Keratinocyte (primary cell): ENCODE measurements at regions not wholly inside any gene's neighbourhood (a gene's known extent, or its start where the extent isn't known, plus 50 kb on each side); places are given as distances from the start of the nearest gene placed in this dataset.
"Not testable (repeated sequence)": the region's sequence is repeated elsewhere in the genome, so short reads cannot be mapped to it uniquely, and the experiment has no call there.

Experiments used
- DNase-seq: peaks from one replicate; pipeline ENCODE4 v3.0.0-alpha.2; 2011; ENCODE audit warnings: low read depth, missing footprints, low spot score
- FAIRE-seq: peaks from 2 replicates; lab custom pipeline; 2011; peaks lifted over from hg19 to GRCh38; lab: Jason Lieb, UNC
- H2AFZ ChIP-seq: 2 replicates; pipeline ENCODE4 v1.6.0; 2012; ENCODE audit warnings: low read length, control low read depth, inconsistent platforms; ENCODE audit not compliant: control insufficient read depth
- H3K27ac ChIP-seq: 2 replicates; pipeline ENCODE4 v1.5.1; 2011; ENCODE audit warnings: low read length; ENCODE audit not compliant: control insufficient read depth, insufficient read depth
- H3K27me3 ChIP-seq: 3 replicates; pipeline ENCODE4 v1.6.0; 2011; ENCODE audit warnings: low read length; ENCODE audit not compliant: control insufficient read depth, insufficient read depth; ENCODE audit errors: extremely low read depth
- H3K36me3 ChIP-seq, 2 experiments: 2 replicates in 1 of 2; 3 replicates in 1 of 2; pipeline ENCODE4 v1.5.1; 2011; ENCODE audit warnings: low read length in 2 of 2, mild to moderate bottlenecking in 1 of 2; ENCODE audit not compliant: control insufficient read depth in 2 of 2, insufficient read depth in 2 of 2; ENCODE audit errors: extremely low read depth in 1 of 2
- H3K4me1 ChIP-seq: 3 replicates; pipeline ENCODE4 v1.5.1; 2011; ENCODE audit warnings: low read length; ENCODE audit not compliant: control insufficient read depth, insufficient read depth; ENCODE audit errors: extremely low read depth
- H3K4me2 ChIP-seq: 3 replicates; pipeline ENCODE4 v1.6.0; 2011; ENCODE audit warnings: low read depth, low read length; ENCODE audit not compliant: control insufficient read depth, insufficient read depth; ENCODE audit errors: extremely low read depth
- H3K4me3 ChIP-seq, 3 experiments: fragments of 200-600 bp in 1 of 3; sonication (generic) in 1 of 3; 2 replicates in 2 of 3; 3 replicates in 1 of 3; pipeline ENCODE4 v1.5.1; 2011 to 2016; ENCODE audit warnings: low read length in 3 of 3, mild to moderate bottlenecking in 3 of 3, control low read depth in 2 of 3, inconsistent platforms in 1 of 3, low read depth in 1 of 3, mixed read lengths in 1 of 3, mixed run types in 1 of 3, moderate library complexity in 1 of 3; ENCODE audit not compliant: control insufficient read depth in 2 of 3, insufficient read depth in 2 of 3; ENCODE audit errors: extremely low read depth in 1 of 3
- H3K79me2 ChIP-seq: 2 replicates; pipeline ENCODE4 v1.6.0; 2012; ENCODE audit warnings: low read length; ENCODE audit not compliant: control insufficient read depth, insufficient read depth
- H3K9ac ChIP-seq: 3 replicates; pipeline ENCODE4 v1.6.0; 2011; ENCODE audit warnings: low read length; ENCODE audit not compliant: control insufficient read depth, insufficient read depth; ENCODE audit errors: extremely low read depth
- H3K9me1 ChIP-seq: 3 replicates; pipeline ENCODE4 v1.6.0; 2011; ENCODE audit warnings: low read length; ENCODE audit not compliant: control insufficient read depth, insufficient read depth; ENCODE audit errors: extremely low read depth
- H3K9me3 ChIP-seq: 2 replicates; pipeline ENCODE4 v1.5.1; 2012; ENCODE audit warnings: low read depth, low read length; ENCODE audit not compliant: control insufficient read depth
- H4K20me1 ChIP-seq: 3 replicates; pipeline ENCODE4 v1.6.0; 2011; ENCODE audit warnings: low read length; ENCODE audit not compliant: control insufficient read depth, insufficient read depth; ENCODE audit errors: extremely low read depth
- EZH2 ChIP-seq: IDR thresholded peaks from one replicate; pipeline ENCODE4 v1.6.1; 2012; ENCODE audit warnings: inconsistent platforms, mild to moderate bottlenecking, low read length, moderate library complexity
- dilution Hi-C: fragments of 300-500 bp; cut with MboI; formaldehyde crosslinking; loops from one replicate; pipeline ENCODE4 v1.7.0; 2020; ENCODE audit warnings: low sequenced_read_pairs; ENCODE audit not compliant: extremely low pct_ligation_motif_present
- TF ChIP-seq, protein P1 (sequence below), 3 experiments: IDR thresholded peaks in 1 of 3; conservative IDR thresholded peaks in 1 of 3; optimal IDR thresholded peaks in 1 of 3; 2 replicates in 2 of 3; 3 replicates in 1 of 3; pipeline versions ENCODE3 to v1.5.1; 2011; ENCODE audit warnings: low read length in 3 of 3, mild to moderate bottlenecking in 3 of 3, moderate library complexity in 2 of 3, control low read depth in 1 of 3, inconsistent platforms in 1 of 3; ENCODE audit not compliant: insufficient read depth in 2 of 3; ENCODE audit errors: extremely low read depth in 1 of 3

DNA sequence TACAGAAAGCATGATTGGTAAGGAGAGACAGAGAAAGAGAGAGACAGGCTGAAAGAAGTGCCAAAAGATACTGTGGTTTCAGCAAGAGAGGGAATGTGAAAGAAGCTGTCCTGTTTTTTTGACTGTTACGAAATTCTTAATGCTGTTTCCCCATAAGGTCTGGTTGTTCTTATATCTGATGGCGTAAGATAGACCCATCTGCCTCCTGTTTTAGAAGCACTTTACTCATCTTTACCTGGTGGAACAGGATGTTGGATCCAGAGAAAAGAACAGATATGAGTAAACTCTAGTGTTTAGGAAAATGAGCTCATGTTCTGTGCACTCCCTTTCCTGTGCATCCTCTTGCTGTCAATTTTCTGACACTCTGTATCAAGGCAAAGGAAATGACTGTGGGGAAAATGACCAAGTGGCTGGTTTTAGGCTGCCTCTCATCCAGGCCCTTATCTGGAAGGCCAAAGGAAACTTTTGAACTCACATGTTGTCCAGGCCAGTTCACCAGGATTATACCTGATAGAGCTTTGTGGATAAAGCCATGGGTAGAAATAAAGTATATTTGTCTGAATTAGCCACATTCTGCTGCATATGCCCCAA is 311.7 kb upstream of the HTR2C start:
- Histone ChIP-seq H3K4me3 (no peak overlapping the region), H3K36me3 (no peaks in the 10 kb centered on the region), H3K27me3 (no peaks in the 10 kb centered on the region), H4K20me1 (no peaks in the 10 kb centered on the region), H3K9me1 (no peaks in the 10 kb centered on the region), H3K9ac (no peak overlapping the region), H2AFZ (no peak overlapping the region), H3K27ac (no peak overlapping the region), H3K9me3 (no peaks in the 10 kb centered on the region), H3K4me2 (no peak overlapping the region), H3K79me2 (no peaks in the 10 kb centered on the region), H3K4me1 (no peaks in the 10 kb centered on the region)
- FAIRE-seq (no peak), DNase-seq (no peak)
- TF ChIP-seq EZH2, result no peak
- TF ChIP-seq, protein P1, sequence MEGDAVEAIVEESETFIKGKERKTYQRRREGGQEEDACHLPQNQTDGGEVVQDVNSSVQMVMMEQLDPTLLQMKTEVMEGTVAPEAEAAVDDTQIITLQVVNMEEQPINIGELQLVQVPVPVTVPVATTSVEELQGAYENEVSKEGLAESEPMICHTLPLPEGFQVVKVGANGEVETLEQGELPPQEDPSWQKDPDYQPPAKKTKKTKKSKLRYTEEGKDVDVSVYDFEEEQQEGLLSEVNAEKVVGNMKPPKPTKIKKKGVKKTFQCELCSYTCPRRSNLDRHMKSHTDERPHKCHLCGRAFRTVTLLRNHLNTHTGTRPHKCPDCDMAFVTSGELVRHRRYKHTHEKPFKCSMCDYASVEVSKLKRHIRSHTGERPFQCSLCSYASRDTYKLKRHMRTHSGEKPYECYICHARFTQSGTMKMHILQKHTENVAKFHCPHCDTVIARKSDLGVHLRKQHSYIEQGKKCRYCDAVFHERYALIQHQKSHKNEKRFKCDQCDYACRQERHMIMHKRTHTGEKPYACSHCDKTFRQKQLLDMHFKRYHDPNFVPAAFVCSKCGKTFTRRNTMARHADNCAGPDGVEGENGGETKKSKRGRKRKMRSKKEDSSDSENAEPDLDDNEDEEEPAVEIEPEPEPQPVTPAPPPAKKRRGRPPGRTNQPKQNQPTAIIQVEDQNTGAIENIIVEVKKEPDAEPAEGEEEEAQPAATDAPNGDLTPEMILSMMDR (optimal IDR thresholded peaks at IDR 0.05 in 1 of 3, IDR thresholded peaks at IDR 0.05 in 1 of 3, conservative IDR thresholded peaks at IDR 0.05 in 1 of 3; ENCODE audit: extremely low read depth in 1 of 3, insufficient read depth in 2 of 3, low read length in 3 of 3), result no peak
- dilution Hi-C loops, result no loop called here

DNA sequence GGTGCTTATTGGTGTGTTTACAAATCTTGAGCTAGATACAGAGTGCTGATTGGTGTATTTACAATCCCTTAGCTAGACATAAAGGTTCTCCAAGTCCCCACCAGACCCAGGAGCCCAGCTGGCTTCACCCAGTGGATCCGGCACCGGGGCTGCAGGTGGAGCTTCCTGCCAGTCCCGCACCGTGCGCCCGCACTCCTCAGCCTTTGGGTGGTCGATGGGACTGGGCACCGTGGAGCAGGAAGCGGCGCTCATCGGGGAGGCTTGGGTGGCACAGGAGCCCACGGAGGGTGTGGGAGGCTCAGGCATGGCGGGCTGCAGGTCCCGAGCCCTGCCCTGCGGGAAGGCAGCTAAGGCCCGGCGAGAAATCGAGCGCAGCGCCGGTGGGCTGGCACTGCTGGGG is 313.5 kb upstream of the HTR2C start:
- H3K4me1 ChIP-seq, FAIRE-seq, H3K27me3 ChIP-seq, H3K9me3 ChIP-seq, DNase-seq, dilution Hi-C loops, H3K4me2 ChIP-seq, H3K9ac ChIP-seq, H3K79me2 ChIP-seq, H3K4me3 ChIP-seq, H3K9me1 ChIP-seq, H4K20me1 ChIP-seq, H2AFZ ChIP-seq, H3K36me3 ChIP-seq, H3K27ac ChIP-seq: not testable (repeated sequence)

DNA sequence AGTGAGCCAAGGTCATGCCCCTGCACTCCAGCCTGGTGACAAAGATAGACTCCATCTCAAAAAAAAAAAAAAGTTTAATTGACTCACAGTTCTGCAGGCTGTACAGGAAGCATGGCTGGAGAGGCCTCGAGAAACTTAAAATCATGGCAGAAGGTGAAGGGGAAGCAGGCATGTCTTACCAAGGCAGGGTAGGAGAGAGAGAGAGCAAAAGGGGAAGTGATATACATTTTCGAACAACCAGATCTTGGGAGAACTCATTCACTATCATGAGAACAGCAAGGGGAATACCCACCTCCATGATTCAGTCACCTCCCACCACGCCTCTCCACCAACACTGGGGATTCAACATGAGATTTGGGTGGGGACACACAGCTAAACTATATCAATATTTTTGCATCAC is 315.2 kb upstream of the HTR2C start:
- no peaks in the 10 kb centered on the region for H3K4me1 ChIP-seq
- FAIRE-seq, result no peak

More for the DNA sequence above, 315.2 kb upstream of the HTR2C start:
- dilution Hi-C loops, result no loop called here
- H3K9me1 ChIP-seq, result no peaks in the 10 kb centered on the region
- H4K20me1 ChIP-seq, result no peaks in the 10 kb centered on the region
- no peak for DNase-seq
- H2AFZ ChIP-seq, result no peak overlapping the region
- H3K36me3 ChIP-seq, result no peaks in the 10 kb centered on the region
- H3K4me2 ChIP-seq, result no peak overlapping the region
- no peaks in the 10 kb centered on the region for H3K79me2 ChIP-seq
- H3K4me3 ChIP-seq, result no peak overlapping the region
- H3K27me3 ChIP-seq, result no peaks in the 10 kb centered on the region
- H3K9me3 ChIP-seq, result no peaks in the 10 kb centered on the region
- H3K9ac ChIP-seq, result no peak overlapping the region
- no peak for TF ChIP-seq EZH2
- TF ChIP-seq, protein P1 (optimal IDR thresholded peaks at IDR 0.05 in 1 of 3, IDR thresholded peaks at IDR 0.05 in 1 of 3, conservative IDR thresholded peaks at IDR 0.05 in 1 of 3; ENCODE audit: extremely low read depth in 1 of 3, insufficient read depth in 2 of 3, low read length in 3 of 3), result no peak
- no peak overlapping the region for H3K27ac ChIP-seq
